Hematopoietic multipotent progenitor cell (in vitro differentiated cells): ENCODE measurements at regions not wholly inside any gene's neighbourhood (a gene's known extent, or its start where the extent isn't known, plus 50 kb on each side); places are given as distances from the start of the nearest gene placed in this dataset.

ENCODE experiments used
- DNase-seq, 3 donors: peaks; one replicate each; pipeline ENCODE4 v3.0.0-alpha.2; 2011 to 2015; ENCODE audit warnings: low read depth in 2 of 3, low spot score in 2 of 3

- DNase-seq, result no peak
These were observed 102.6 kb upstream of the GIMD1 start for GRCh38 chr4:106471151-106471550.

DNA sequence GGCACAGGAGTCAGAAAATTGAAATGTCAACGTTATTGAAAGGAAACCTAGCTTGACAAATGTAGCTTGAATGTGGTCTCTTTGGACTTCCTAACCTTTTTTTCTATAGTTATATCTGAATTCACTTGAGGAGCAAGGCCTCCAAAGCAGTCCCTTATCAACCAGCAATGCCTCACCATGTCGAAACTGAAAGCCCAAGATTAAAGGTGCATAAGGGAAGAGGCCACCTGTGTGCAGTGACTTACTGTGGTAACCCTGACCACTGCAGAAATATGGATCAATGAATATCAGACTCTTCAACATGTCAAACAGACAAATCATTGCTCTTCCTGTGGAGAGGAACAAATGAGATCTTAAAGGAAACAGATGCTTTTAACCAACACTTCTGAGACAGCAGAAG, 95.0 kb upstream of the GIMD1 start:
- no peak for DNase-seq

DNA sequence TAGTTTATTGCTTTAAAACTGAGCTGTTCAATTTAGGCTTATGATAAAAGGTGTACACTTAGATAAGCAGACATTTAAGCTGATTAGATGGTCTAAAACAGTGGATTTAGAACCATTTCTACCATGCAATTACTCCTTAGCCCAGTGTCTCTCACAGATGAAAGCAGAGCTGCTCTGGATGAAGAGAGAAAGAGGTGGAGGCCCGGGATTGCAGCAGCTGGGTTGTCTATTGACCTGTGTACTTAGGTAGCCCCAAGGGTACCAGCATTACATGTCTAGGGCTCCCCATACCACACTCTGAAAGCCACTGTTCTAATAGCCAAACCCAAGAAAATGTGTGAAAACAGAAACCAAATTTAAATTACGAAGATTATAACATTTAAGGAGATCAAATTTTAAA, 86.0 kb upstream of the GIMD1 start:
- DNase-seq, result no peak

- DNase-seq, result no peak
These were observed 85.4 kb upstream of the GIMD1 start for GRCh38 chr4:106454021-106454420.

DNA sequence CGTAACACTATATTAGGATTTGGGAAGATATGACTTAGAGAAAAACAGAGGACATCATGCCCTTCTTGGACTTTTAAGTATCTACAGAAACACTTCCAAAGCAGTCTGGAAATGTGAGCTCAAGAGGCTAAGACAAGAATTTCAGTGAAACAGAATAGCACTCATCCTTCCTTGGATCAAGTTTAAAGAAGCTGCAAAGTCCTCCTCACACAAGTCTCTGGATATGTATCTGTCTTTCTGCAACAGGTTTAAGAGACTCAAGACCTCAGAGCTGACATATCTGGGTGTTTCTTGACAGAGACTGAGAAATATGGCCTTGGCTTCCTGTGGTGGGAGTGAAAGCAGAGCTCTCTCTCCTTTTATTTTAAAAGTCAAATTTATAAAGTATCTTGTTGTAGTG, 82.5 kb upstream of the GIMD1 start:
- DNase-seq, result no peak

- DNase-seq, result no peak
These were observed 81.7 kb upstream of the GIMD1 start for GRCh38 chr4:106450249-106450648.

DNA sequence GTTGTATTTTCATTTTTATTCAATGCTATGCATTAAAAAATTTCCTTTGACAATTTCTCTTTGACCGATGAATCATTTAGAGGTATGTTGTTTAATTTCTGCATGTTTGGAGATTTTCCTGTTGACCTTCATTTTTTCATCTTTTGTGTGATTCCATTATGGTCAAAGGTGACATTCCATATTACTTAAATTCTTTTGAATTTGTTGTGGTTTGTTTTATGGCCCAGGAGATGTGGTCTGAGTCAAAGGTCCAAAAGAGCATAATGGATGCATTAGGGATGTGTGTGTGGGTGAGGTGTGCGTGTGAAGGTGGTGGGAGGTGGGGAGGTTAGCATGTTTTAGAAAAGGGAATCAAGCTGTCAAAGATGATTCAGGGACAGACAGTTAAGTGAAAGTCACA, 76.0 kb upstream of the GIMD1 start:
- no peak for DNase-seq

DNA sequence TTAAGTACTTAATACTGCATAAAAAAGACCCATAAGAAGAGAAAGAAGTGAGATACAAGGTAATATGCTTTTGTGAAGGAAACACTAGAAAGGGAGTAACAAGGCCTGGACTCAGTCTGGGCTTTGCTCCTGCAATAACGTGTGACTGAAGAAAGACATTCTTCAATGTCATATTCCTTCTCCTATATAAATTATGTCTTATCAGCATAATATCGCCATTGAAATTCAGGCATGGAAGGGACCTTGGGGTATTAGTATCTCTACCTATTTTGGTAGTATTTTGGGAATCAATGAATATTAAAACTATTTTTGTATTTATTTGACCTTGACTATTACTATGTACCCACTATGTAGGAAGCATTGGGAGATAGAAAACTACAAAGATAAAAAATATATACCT, 62.2 kb upstream of the GIMD1 start:
- DNase-seq, result no peak

- DNase-seq, result no peak
These were observed 61.3 kb upstream of the GIMD1 start for GRCh38 chr4:106429885-106430284.

DNA sequence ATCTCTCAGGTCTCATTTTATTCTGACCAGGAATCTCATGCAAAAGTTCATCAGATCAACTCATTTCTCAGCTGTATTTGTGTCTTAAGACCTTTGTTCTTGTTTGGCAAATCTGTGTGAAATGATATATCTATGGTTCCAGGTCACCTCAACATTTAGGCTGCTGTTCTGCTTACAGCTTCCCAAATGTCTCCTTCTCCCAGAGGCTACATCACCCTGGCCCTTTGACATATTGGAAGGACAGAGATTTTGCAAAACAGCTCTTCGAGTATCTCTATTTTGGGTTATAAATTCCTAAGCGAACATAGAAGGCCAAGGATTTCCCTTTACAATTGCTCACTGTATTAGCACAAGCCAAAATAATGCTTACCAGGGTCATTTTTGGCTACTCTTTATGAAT, 57.5 kb upstream of the GIMD1 start:
- no peak for DNase-seq

DNA sequence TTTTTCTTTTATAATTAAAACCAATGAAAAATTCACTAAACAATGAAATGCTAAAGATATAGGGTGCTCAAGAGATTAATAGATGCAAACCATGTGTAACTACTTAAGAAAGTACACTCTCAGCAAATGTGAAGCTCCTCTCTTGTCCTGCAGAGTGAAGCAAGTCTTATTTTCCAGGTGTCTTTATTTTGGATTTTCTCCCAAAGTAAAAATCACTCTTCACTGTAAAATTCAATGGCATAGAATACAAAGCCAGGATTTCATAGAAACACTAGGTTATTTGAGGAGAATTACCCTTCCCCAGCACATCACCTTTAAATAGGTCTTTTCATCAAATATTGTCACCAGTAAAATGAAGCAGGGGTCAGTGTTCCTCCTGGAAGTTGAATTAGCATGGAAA, 57.0 kb upstream of the GIMD1 start:
- no peak for DNase-seq

- no peak for DNase-seq
These were observed 55.8 kb upstream of the GIMD1 start for GRCh38 chr4:106424426-106424825.

DNA sequence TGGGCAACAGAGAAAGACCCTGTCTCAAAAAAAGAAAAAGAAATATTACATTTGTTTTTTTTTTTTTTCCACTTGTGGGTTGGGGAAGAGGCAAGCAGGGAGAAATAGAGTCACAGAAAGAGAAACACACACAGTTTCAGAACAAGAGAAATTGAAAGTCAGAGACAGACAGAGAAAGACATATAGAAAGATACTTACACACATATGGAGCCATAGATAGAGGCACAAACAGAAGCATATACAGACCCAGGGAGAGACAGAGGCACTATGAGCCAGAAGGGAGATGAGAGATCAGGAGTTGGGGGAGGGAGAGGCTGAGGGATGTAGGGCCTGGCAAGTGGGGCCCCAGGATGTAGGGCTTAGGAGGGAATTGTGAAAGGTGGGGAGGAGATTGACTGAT, 55.2 kb upstream of the GIMD1 start:
- no peak for DNase-seq

DNA sequence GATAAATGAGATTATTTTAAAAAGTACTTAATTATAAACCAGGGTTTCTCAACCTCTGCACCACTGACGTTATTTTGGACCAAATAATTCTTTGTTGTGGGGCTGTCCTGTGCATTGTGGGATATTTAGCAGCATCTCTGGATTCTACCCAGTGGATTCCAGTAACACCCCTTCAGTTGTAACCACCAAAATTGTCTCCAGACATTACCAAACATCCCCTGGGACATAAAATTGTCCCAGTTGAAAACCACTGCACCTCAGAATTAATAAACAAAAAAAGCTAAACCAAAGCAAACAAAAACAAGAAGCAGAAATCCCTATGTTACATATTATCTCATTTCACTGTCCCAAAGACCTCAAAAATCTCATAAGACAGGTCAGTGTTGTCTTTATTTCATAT, 54.2 kb upstream of the GIMD1 start:
- DNase-seq, result no peak

DNA sequence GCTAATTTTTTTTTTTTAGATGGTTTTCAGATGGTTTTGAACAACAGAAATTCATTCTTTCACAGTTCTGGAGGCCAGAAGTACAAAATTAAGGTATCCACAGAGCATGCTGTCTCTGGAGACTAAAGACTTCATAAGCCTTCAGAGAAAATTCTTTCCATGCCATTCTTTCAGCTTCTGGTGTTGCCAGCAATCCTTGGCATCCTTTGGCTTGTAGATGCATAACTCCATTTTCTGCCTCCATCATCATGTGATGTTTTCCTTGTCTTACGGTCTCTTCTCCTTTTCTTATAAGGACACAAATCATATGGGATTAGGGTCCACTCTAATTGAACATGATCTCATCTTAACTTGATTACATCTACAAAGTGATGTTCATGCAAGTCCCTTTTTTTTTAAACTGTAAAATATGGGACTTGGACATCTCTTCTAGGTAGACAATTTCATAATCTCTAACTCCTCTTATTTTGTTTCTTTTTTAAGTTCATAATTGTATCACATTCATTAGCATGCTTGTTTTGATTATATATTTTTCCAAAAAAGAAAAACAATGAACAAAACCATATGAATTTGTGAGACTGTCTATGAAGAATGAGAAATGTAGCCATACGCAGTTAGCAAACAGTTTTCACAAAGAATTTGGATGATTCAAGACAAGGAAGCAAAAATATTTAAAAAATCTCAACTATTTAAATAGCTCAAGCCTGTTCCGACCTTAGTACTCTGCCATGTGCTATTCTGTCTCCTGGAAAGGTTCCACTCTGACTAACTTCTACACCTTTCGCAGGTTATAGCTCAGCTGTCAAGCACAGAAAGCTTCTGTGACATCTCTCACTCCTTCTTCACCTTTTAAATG, 53.1 kb upstream of the GIMD1 start:
- DNase-seq, result no peak

DNA sequence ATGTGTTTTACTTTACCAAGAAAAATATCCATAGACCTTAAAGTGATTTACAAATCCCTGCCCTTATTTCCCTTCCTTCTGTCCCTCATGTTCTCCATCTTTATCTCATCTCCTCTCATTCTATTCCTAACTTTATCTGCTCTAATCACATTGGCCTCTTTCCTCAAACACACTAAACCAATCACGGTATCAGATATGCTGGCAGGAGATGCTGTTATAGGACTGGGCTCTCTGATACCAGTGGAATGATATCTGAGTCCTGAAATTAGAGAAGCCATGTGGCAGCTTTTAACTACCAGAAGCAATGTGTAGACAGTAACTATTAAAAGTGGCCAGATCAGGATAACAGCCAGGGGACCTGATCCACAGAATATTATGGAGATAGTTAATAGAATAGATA, 49.9 kb upstream of the GIMD1 start:
- no peak for DNase-seq
